Gastroesophageal sphincter (tissue), 4 donors: ENCODE measurements at regions not wholly inside any gene's neighbourhood (a gene's known extent, or its start where the extent isn't known, plus 50 kb on each side); places are given as distances from the start of the nearest gene placed in this dataset.

Experiments used
- ATAC-seq: fragments of 150-250 bp; one replicate; pipeline ENCODE4 v1.9.1; 2016; ENCODE audit warnings: mild to moderate bottlenecking, moderate library complexity
- H3K27ac ChIP-seq, 4 donors: fragments of 200-600 bp; sonication (generic) in 3 of 4; 1 replicate in 3 of 4; 2 replicates in 1 of 4; pipeline ENCODE4 v1.5.1; 2016 to 2019
- H3K27me3 ChIP-seq: fragments of 200-600 bp; sonication (generic); one replicate; pipeline ENCODE4 v1.5.1; 2019
- H3K36me3 ChIP-seq, 2 donors: fragments of 200-600 bp; sonication (generic); one replicate each; pipeline ENCODE4 v1.5.1; 2019; ENCODE audit warnings: control low read depth in 1 of 2
- H3K4me1 ChIP-seq, 3 donors: fragments of 200-600 bp; sonication (generic); 1 replicate in 2 of 3; 2 replicates in 1 of 3; pipeline ENCODE4 v1.5.1; 2016 to 2019; ENCODE audit warnings: control low read depth in 2 of 3
- H3K4me3 ChIP-seq, 2 donors: fragments of 200-600 bp; sonication (generic); one replicate each; pipeline ENCODE4 v1.5.1; 2019; ENCODE audit warnings: mild to moderate bottlenecking in 1 of 2, moderate library complexity in 1 of 2
- H3K9me3 ChIP-seq, 3 donors: fragments of 200-600 bp; sonication (generic); one replicate each; pipeline ENCODE4 v1.5.1; 2017 to 2019; ENCODE audit warnings: control low read depth in 2 of 3
- CTCF ChIP-seq, 4 experiments: fragments of 200-600 bp in 2 of 4; fragments of 450-650 bp in 2 of 4; sonication (generic) in 1 of 4; IDR thresholded peaks; one replicate each; pipeline ENCODE4 v1.5.1; 2017 to 2019; ENCODE audit warnings: antibody characterized with exemption in 4 of 4, mild to moderate bottlenecking in 2 of 4, moderate library complexity in 2 of 4
- EP300 ChIP-seq: sonication (generic); formaldehyde crosslinking; IDR thresholded peaks from one replicate; pipeline ENCODE4 v1.6.1; 2017; ENCODE audit warnings: antibody characterized with exemption, mild to moderate bottlenecking
- POLR2A ChIP-seq, 2 donors: fragments of 450-650 bp; IDR thresholded peaks; one replicate each; pipeline ENCODE4 v1.6.1; 2017; ENCODE audit warnings: antibody characterized with exemption in 2 of 2, mild to moderate bottlenecking in 2 of 2, moderate library complexity in 1 of 2
- POLR2AphosphoS5 ChIP-seq: sonication (generic); formaldehyde crosslinking; IDR thresholded peaks from one replicate; pipeline ENCODE4 v1.6.1; 2017; ENCODE audit warnings: antibody characterized with exemption
- WGBS, 2 donors: methylation state at CpG; one replicate each; pipeline ENCODE4 v1.1.5; 2018; ENCODE audit warnings: low coverage in 1 of 2; 5-methylcytosine and 5-hydroxymethylcytosine counted together

DNA sequence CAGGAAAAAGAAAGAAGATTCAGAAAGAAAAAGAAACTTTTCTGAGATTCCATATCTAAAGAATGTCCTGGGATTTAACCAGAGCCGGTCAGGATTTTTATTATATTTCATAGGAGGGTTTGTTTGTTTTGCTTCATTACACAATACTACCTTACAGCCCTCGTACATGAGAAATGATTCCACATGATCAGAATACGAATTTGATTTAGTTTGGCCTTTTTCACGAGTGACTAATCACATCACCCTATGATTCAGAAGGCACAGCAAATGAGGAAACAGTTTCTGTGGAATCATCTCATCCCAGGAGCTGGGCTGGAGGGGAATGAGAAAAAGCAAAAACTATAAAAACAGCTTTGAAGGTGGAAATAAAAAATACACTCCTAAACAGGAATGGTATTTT is 54.7 kb upstream of the VWC2 start:
- no peaks in the 10 kb centered on the region for H3K27me3 ChIP-seq
- no peak overlapping the region for H3K4me3 ChIP-seq
- no peak overlapping the region for H3K27ac ChIP-seq
- H3K4me1 ChIP-seq = no peaks in the 10 kb centered on the region
- H3K9me3 ChIP-seq = no peaks in the 10 kb centered on the region
- no peaks in the 10 kb centered on the region for H3K36me3 ChIP-seq
- 59 to 63% methylated on average over 2 to 4 of the region's 4 CpGs for WGBS, 2 donors
- TF ChIP-seq POLR2AphosphoS5 (no peak), EP300 (no peak), CTCF (IDR thresholded peaks at IDR 0.05) (no peak), POLR2A (IDR thresholded peaks at IDR 0.05) (no peak)
- no peak for ATAC-seq

GRCh38 chr7:49721441-49721840 is 52.0 kb upstream of the VWC2 start:
- Histone ChIP-seq H3K27me3 (no peaks in the 10 kb centered on the region), H3K27ac (no peak overlapping the region), H3K4me3 (no peak overlapping the region), H3K4me1 (no peaks in the 10 kb centered on the region), H3K9me3 (no peaks in the 10 kb centered on the region), H3K36me3 (no peaks in the 10 kb centered on the region)
- ATAC-seq = no peak
- TF ChIP-seq CTCF (IDR thresholded peaks at IDR 0.05) (no peak), POLR2AphosphoS5 (no peak), POLR2A (IDR thresholded peaks at IDR 0.05) (no peak), EP300 (no peak)
- WGBS, 2 donors = 71 to 75% methylated on average over 3 to 4 of the region's 4 CpGs
